GM21576 (cell line): ENCODE measurements at regions not wholly inside any gene's neighbourhood (a gene's known extent, or its start where the extent isn't known, plus 50 kb on each side); places are given as distances from the start of the nearest gene placed in this dataset.

Source experiments
- ATAC-seq: cut with Tn5 transposase; IDR thresholded peaks from one replicate; pipeline ENCODE4 v1.9.1; 2021; ENCODE audit warnings: mild to moderate bottlenecking, moderate library complexity; ENCODE audit not compliant: unreplicated experiment

DNA sequence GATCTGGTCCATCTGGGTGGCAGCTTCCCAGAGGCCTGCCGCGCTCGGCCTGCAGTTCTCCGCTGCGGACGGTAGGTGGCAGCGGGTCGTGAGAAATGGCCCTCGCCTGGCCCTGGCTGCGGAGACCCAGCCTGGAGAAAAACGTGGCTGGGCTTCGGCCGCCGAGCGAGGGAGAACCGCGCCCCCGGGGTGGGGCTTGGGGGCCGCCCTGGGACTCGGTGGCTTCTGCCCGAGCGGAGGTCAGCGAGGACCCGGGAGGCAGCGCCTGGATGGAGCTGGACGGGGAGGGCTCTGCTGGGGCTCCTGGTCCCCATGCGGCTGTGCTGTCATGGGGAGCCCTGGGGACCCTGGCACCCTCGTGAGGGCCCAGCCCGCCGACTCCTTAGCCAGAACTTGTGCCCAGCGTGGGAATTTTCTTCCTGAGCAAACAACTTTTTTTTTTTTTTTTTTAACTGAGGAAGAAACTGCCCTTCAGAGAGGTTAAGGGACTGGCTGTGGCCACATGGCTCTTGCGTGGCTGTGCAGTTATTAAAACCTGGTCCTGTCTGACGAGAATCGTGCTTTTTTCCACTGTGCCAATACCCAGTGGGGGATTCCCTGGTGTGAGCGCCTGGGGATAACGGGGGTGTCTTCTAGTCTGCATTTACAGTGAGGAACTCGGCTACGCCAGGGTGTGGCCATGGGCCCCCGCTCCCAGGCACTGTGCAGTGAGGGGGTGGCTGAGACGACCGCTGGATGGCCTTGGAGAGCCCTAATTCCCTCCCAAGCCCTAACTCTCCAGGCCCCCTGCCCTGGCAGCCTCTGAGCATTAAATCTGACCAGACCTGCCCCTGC is 535.6 kb downstream of the INSC start:
- peak; percentile 97 for ATAC-seq

DNA sequence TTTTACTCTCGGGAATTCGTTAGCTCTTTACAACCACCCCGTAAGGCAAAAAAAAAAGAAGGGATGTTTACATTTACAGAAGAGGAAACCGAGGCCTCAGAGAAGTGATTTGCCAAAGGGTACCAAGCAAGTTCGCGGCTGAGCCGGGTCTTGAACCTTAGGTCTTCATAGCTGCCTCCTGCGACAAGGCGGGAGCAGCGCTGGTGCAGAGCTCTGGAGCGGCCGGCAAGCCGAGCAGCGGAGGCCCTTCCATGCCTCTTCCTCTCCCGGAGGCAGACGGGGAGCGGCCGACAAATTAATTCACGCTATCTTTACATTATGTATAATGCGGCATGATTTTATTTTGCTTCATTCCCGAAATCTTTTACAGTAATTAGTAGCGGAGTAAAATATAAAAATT is 536.3 kb downstream of the INSC start:
- no peak for ATAC-seq

DNA sequence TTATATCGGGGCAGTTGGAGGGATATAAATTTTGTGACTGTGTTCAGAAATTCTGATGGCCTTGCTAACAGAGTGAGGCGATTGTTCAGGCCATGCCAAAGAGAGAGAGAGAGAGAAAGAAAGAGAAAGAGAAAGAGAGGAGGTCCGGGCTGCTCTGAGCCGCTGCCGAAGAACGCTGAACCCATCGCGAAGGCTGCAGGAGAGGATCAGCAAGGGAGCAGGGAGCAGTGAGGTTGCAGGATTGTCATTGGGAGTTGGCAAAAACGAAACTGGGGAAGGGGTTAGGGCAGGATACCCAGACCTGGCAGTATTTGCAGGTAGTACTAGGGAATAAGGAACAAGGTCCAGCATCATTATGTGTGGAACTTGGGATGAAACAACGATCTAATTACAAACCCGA is 537.1 kb downstream of the INSC start:
- no peak for ATAC-seq

DNA sequence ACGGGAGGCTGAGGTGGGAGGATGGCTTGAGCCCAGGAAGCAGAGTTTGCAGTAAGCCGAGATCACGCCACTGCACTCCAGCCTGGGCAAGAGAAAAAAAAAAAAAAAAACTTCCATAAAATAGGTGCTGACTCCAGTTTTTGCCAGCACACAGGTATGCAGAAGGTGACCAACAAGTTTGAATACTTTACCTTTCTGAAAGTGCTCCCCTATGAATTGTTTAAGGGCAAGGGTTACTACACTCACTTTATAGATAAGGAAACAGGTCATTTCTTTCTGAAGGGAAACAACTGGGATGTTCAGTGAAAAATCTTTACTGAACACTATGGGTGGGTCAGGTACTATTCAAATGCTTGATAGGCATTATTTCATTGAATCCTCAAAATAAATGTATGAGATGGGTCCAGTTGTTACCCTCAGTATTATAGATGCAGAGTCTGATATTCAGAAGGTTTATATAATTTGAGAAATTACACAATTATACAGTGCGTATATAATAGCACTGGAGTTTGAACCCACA is 538.5 kb downstream of the INSC start:
- no peak for ATAC-seq

DNA sequence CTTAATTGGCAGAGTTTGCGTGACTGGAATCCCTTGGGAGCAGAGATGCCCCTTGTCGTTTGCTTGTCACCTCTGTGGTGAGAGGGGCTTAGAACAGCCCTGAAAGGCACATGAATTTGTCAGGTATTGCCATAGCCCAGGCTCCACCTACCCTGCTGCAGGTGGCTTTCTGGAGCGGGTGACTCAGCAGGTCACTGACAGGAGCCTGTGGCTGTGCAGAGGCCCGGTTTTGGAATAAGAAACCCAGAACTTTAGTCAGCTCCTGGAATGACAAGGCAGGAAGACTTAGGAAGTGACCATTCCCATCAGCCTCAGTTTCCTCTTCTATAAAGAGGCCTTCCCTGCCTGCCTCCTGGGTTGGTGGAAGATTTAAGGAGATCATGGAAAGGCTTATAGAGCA is 539.7 kb downstream of the INSC start:
- no peak for ATAC-seq

DNA sequence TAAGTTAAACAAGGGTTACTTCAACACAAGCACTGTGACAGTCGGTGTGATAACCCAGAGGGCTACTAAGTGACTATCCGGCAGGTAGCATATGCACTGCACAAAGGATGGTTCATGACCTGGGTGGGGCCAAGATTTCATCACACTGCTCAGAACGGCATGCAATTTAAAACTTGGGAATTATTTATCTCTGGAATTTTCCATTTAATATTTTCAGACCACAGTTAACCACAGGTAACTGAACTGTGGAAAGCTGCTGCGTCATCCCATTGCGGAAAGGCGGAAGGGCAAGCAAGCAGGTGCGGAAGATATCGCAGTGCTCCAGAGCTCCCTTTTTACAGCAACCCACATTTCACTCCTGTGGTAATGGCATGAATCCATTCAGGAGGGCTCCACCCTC is 540.8 kb downstream of the INSC start:
- ATAC-seq = no peak

DNA sequence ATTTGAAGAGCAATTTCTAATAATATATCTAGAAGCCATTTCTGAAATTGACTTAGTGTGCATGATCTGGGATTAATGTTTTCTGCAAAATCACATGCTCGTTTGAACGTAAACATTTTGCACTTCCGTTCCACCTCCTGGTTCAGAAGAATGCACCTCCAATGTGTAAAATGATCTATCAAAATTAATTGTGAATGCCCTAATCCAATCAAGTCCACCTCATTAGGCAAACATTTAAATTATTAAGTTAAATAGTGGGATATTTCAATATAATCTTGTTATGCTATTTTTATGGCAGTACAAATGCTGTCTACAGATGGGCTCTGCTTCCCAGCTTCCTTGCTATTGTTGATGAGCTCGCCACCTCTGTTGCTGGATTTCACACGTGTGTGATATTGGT is 542.5 kb downstream of the INSC start:
- ATAC-seq = no peak

DNA sequence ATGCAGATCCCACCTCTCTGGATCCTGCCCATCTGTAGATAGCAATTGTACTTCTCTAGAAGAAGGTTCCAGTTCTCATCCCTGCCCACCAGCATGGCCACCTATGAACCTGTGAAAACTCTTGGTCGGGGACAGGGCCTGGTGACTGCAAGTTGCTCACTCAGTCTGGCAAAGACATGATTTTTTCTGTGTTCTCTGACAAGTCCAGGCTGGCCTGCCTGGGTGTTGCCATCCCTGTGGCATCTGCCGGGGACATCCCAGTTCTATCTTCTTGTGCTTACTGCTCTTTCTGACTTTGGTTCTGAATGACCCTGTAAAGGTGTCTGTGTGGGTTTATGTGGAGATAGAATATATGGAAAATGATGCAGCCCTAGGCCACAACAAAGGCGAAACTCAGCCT is 545.8 kb downstream of the INSC start:
- ATAC-seq = no peak

DNA sequence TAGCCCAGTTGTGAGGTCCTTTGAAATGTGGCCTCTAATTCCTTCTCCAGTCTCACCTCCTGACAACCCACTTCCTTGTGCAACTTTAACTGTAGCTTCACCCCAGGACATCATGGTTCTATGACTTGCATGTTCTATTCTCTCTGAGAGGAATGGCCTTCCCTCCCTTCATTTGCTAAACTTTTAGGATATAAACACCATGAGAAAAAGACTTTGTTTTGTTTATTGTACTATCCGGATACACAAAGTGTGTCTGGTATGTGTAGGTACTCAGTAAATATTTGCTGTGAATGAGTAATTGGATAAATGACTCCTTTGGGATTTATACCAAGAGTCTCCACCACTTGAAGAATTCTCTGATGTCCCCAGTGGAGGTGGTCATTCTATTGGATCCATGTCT is 547.6 kb downstream of the INSC start:
- ATAC-seq = no peak

DNA sequence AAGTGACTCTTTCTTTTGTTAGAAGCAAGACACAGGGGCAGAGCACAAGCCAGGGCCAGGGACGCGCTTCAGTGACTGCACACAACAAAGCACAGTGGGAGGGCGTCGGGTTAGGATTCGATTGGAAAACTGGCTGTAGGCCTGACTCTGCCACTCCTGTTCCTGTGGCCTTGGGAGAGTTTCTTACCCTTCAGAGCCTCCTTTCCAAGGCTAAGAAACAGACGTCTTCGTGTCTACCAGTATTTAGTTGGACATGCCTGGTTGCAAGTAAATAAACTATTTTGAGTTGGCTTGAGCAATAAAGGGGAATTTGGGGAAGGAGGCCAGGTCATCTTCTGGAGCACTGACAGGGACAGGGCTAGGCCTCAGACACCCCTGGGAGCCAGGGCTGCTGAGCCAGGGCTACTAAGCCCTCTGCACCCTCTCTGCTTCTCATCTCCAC is 549.1 kb downstream of the INSC start:
- no peak for ATAC-seq

DNA sequence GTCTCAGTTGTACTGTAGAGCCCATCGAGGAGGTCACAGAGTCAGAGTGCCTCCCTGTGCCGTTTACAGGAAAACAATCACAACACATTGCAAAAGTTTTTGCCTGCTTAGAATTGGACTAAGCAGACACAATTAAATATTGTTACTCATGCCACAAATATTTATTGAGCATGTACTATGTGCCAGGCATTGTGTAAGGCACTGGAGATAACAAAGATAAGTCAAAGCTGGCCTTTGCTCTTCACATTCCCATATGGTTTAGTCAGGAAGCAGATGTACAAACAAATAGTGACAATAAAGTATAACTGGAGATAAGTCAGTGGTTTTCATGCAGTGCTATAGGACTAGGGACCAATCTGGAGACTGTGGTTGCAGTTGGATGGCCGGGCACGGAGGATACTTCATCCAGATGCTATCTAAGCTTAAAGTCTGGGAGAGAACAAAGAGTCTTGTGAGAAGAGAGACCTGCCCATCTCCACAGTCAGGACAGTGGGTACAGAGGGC is 550.7 kb downstream of the INSC start:
- ATAC-seq = no peak

DNA sequence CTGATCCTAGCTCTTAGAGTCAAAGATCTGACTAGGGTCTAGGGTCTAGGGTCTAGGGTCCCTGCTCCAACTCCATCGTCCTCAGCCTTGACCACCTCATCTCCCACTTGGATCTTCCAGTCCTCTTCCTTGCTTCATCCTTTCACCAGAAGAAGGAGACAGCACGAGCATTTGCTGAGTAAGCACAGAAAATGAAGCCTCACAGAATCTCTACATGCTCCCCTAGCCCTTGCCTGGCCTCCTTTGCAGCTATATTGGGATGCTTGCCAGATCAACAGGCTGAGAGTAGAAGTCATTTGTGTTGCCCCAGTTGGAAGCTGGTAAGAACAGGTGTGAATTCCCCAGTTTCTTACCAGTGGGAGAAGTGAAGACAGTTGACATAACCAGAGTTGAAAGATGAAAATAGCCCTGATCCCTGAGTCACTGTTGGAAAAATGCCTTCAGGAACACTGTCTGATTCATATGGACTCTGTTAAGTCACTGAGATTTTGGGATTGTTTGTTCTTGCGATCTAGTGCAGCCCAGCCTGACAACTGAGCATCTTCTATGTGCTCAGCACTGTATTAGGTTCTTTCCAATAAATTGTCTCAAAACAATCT is 552.5 kb downstream of the INSC start:
- no peak for ATAC-seq

DNA sequence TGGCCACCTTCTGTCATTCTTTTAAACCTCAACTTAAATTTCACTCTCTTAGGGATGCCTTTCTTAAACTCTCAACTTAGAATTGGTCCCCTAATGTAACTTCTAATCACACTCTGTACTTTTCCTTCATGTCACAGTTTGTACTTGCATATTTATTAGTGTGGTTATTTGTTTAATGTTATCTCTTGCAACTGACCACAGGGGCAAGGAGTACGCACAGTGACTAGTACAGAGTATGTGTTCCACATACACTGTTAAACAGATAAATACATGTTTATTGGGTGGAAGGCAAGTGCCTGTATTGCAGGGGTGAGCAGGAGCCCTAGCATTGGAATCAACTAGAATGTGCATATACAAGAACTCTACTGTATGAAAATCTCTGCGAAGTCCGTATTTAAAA is 554.0 kb downstream of the INSC start:
- ATAC-seq = no peak

DNA sequence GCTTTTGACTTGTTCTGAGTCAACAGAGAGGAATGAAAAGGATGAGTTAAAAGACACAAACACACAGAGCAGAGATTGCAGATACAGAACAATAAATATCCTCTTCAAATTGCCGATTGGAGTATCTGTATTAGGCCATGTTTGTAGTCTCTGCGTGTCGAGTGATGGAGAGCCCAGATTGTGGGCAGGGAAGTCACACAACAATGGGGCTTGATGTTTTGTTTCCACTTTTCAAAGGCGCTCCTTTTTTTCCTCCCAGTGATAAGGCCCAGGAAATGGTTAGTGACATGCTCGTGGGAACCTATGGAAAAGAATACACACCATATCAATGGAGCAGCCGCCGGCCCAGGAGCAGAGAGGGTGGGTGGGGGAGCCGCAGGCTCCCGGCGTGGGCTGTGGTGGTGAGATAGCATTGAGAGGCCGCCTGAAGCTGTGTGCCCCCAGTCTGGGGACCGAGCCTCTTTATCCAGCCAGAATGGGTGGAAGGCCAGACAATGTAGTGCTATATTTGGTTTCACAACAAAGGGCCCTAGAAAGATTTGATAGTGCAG is 555.9 kb downstream of the INSC start:
- no peak for ATAC-seq

DNA sequence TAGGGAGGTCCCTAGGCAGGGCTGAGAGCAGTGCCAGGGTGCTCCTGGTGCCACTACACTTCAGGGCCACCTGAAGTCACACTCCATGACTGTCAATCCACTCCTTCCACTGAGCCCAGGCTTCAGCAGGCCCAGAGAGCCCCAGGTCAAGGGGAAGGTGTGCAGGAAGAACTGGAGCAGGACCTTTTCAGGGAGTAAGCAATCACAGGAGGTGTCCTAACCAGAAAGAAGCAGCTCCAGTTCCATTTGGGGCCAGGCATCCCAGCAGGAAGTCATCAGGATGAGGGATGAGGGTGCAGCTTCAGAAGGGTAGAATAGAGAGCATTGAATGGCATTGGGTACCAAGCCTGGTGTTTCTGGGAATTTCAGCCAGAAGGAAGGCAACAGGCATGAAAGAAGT is 556.5 kb downstream of the INSC start:
- ATAC-seq = no peak

DNA sequence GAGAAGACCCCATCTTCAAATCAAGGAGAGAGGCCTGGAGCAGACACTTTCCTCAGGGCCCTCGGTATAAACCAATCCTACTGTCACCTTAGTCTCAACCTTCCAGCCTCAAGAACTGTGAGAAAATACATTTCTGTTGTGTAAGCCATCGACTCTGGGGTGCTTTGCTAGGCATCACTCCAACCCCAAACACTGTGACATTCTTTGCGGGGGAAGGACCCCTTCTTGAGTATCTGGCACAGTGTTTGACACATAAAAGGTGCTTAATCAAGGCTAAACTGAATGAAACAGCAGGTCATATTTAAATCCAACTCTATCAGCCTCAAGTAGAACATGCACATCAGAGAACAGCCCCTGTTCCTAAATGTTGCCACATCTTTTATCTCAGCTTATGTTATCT is 558.1 kb downstream of the INSC start:
- no peak for ATAC-seq

DNA sequence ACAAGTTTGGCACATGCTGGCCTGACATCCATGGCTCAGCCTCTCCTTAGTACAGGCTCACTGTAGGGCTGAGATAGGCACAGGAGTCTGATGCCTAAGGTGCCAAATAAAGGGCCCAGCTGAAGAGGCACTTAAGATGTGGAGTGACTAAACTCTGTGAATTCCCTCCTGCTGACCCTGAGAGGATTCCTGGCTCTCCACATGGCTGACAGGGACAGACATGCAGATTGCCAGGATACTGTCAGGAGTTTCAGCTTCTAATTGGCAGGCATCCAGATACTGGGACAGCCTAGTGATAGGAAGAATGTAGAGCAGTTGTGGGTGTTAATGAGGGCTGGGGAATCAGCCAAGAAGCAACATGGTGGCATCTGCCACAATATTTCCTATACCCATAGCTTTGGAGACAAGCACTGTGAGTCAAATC is 558.7 kb downstream of the INSC start:
- no peak for ATAC-seq

DNA sequence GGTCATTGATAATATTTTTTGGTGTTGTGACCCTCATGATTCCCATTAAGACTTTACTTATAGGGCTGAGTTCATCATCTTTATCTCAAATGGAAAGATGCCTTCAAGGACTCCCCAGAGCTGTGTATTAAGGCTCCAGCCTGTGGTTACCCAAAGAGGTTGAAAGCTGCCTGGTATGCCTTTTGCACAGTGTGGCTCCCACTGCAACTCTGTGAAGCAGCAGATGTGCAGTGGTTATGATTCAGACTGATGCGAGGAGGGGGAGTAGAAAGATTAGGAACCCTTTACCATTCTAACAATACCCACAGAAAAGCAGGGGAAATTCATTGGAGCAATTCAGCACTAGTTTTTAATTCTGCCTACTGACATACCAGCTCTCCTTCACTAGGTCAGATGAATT is 560.0 kb downstream of the INSC start:
- no peak for ATAC-seq

DNA sequence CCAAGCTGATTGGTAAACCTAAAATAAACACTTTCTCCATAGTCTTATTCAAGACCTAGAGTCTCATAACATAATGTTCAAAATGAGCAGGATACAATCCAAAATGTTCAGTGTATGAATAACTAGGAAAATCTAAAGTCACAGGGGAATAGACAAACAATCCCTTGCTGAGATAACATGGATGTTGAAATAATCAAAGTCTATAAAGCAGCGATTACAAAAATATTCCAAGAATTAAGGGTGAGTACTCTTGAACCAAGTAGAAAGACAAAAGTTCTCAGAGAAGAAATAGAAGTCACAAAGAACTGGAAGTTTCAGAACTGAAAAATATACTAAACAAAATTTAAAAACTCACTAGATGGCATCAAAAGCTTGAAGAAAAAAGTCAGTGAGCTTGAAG is 561.0 kb downstream of the INSC start:
- no peak for ATAC-seq

DNA sequence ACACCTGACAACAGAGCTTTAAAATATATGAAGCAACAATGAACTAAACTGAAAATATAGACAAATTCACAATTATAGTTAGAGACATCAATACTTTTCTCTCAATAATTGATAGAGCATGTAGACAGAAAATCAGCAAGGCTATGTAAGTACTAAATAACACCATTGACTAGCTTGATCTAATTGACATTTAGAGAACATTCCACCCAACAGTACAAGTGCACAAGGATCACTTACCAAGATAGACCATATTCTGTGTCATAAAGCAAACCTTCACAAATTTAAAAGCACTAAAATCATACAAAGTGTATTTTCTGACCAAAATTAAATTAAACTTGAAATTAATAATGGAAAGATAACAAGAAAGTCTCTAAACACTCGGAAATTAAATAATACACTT is 562.5 kb downstream of the INSC start:
- no peak for ATAC-seq

DNA sequence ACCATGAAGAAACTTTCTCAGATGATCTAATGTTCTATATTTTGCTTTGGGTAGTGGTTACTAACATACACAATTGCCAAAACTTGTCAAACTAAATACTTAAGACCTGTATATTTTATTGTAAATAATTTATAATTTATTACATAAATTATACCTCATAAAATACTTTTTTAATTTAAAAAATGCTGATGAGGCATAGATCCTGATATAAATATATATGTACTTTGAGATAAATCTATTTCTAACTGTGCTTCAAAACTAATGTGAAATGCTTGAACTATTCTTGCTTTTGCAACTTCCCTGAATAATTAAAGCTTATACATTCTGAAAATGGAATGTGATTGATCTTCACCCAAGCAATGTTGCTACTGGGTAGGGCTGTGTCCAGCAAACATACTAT is 568.8 kb downstream of the INSC start:
- no peak for ATAC-seq

DNA sequence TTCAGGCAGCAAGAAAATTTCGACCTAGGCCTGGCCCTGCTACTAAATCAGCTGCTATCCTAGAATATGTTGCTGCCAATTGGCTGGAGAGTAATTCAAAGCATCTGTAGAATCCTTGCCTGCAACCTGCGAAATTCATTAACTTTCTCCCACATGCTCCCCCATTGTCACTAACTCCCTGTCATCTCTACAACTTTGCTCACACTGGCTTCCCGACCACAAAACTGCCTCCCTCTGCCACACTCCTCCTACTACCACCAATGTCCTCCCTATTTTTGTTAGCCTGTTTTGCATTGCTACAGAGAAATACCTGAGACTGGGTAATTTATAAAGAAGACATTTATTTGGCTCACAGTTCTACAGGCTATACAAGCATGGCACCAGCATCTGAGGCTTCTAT is 570.6 kb downstream of the INSC start:
- no peak for ATAC-seq
